Bronchial epithelial cell (primary cell): ENCODE measurements at regions not wholly inside any gene's neighbourhood (a gene's known extent, or its start where the extent isn't known, plus 50 kb on each side); places are given as distances from the start of the nearest gene placed in this dataset.

ENCODE experiments used
- DNase-seq: peaks from one replicate; pipeline ENCODE4 v3.0.0-alpha.2; 2010; ENCODE audit warnings: low read depth
- FAIRE-seq: peaks from 2 replicates; lab custom pipeline; 2011; peaks lifted over from hg19 to GRCh38; lab: Jason Lieb, UNC
- H3K27me3 ChIP-seq: 2 replicates; pipeline ENCODE4 v1.5.1; 2011; ENCODE audit warnings: low read length; ENCODE audit not compliant: control insufficient read depth, insufficient read depth
- H3K36me3 ChIP-seq: 2 replicates; pipeline ENCODE4 v1.5.1; 2011; ENCODE audit warnings: low read length; ENCODE audit not compliant: control insufficient read depth, insufficient read depth
- H3K4me3 ChIP-seq: 2 replicates; pipeline ENCODE4 v1.5.1; 2011; ENCODE audit warnings: mild to moderate bottlenecking, low read depth, low read length, control low read depth
- CTCF ChIP-seq: IDR thresholded peaks from 2 replicates; pipeline ENCODE4 v1.5.1; 2011; ENCODE audit warnings: mild to moderate bottlenecking, moderate library complexity, low read length, control low read depth, inconsistent platforms; ENCODE audit not compliant: insufficient read depth, severe bottlenecking

GRCh38 chr3:6168256-6168655 lies 692.7 kb upstream of the GRM7 start:
- TF ChIP-seq CTCF, result no peak
- no peak for FAIRE-seq
- no peak for DNase-seq
- no peaks in the 10 kb centered on the region for H3K36me3 ChIP-seq
- H3K4me3 ChIP-seq, result no peak overlapping the region
- H3K27me3 ChIP-seq, result no peaks in the 10 kb centered on the region

DNA sequence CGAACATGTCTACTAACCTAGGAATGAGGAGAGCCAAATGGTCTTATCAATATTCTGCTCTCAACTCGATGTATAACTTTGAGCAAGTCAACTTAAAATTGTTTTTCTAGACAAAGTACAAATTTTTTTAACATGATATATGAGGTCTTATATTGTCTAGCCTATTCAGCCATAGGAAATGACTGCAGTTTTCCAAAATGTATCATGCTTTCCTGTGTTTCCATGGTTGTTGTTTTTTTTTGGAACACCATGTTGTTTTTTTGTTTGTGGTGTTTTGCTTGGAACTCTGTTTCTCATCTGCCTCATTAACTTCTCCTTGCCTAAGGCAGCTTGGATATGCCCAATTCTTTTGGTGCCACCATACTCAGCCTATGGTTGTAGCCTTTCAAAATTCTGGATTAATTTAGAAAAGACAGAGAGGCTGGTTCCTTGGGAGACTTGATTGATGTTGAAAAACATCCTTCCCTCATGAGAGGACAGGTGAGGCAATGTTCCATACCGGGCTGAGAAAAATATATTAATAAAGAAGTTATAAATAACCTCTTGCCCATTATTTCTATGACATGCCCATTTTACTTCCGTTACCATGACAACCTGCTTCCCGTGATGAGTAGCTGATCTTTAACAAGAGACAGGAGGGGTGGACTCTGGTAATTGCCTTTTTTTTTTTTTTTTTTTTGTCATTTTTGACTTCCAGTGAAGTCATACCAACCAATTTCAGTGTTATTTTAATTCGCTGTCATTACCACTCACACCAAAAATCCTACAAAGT lies 687.9 kb upstream of the GRM7 start:
- no peak for TF ChIP-seq CTCF
- H3K36me3 ChIP-seq, result no peaks in the 10 kb centered on the region
- H3K4me3 ChIP-seq, result no peak overlapping the region
- DNase-seq (no peak), FAIRE-seq (no peak)
- H3K27me3 ChIP-seq, result no peaks in the 10 kb centered on the region

DNA sequence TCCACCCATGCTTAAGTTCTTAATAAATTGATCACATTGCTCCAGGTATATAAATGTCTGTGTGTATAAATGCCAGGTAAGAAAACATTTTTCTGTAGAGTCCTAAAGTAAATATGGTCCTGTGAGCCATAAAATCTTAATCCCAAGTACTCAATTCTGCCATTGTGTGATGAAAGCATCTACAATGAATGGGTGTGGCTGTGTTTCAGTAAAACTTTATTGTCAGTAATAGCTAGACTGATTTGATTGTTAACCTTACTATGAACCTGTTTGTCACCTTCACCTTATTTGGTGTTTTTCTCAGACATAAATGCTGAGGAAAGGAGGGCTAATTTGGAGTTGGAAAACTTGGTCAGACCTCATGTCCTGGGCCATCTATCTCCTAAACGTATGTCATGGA lies 683.5 kb upstream of the GRM7 start:
- no peak for FAIRE-seq
- TF ChIP-seq CTCF, result no peak
- no peak for DNase-seq
- Histone ChIP-seq H3K4me3 (no peak overlapping the region), H3K27me3 (no peaks in the 10 kb centered on the region), H3K36me3 (no peaks in the 10 kb centered on the region)

- Histone ChIP-seq H3K27me3 (no peaks in the 10 kb centered on the region), H3K36me3 (no peaks in the 10 kb centered on the region), H3K4me3 (no peak overlapping the region)
- no peak for TF ChIP-seq CTCF
- no peak for FAIRE-seq
- no peak for DNase-seq
Measured at GRCh38 chr3:6179761-6180160, 681.2 kb upstream of the GRM7 start.

DNA sequence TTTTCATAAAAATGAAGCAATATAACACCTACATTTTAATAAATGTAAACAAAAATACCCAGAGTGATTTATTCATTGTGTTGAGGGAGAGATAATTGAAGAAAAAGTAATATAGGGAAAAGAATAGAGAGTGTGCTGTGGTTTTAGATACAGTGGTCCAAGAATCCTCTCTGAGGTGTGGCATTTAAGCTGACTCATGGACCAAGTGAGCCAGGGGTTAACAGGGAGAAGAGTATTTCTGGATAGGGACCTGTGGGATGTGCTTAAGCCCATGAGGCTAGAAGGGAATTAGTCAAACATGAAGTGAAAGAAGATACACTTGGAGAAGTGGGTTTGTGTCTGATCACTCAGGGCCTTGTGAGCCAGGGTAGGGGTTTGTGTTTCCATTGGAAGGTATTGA lies 680.7 kb upstream of the GRM7 start:
- Histone ChIP-seq H3K27me3 (no peaks in the 10 kb centered on the region), H3K4me3 (no peak overlapping the region), H3K36me3 (no peaks in the 10 kb centered on the region)
- FAIRE-seq (no peak), DNase-seq (no peak)
- TF ChIP-seq CTCF, result no peak

DNA sequence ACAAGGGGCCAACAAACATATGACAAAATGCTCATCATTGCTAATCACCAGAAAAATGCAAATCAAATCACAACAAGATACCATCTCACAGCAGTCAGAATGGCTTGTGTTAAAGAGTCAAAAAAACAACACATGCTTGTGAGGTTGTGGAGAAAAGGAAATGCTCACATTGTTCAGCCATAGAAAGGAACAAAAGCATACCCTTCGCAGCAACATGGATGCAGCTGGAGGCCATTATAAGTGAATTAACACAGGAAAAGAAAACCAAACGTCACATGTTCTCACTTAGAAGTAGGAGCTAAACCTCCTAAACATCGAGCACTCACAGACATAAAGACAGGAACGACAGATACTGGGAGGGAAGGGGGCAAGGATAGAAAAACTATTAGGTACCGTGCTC lies 678.4 kb upstream of the GRM7 start:
- no peaks in the 10 kb centered on the region for H3K36me3 ChIP-seq
- H3K4me3 ChIP-seq, result no peak overlapping the region
- no peak for TF ChIP-seq CTCF
- DNase-seq (no peak), FAIRE-seq (no peak)
- H3K27me3 ChIP-seq, result no peaks in the 10 kb centered on the region
